Fibroblast of the aortic adventitia (primary cell): ENCODE measurements at regions not wholly inside any gene's neighbourhood (a gene's known extent, or its start where the extent isn't known, plus 50 kb on each side); places are given as distances from the start of the nearest gene placed in this dataset.

Experiments used
- DNase-seq: peaks from one replicate; pipeline ENCODE4 v3.0.0-alpha.2; 2010; ENCODE audit warnings: low read depth
- H3K4me3 ChIP-seq: 2 replicates; pipeline ENCODE4 v1.5.1; 2011; ENCODE audit warnings: low read depth, mild to moderate bottlenecking, control low read depth, low read length, moderate library complexity
- TF ChIP-seq, protein P1 (sequence below): IDR thresholded peaks from 2 replicates; pipeline ENCODE4 v1.5.1; 2011; ENCODE audit warnings: mild to moderate bottlenecking, low read length, control low read depth, inconsistent platforms; ENCODE audit not compliant: insufficient read depth

DNA sequence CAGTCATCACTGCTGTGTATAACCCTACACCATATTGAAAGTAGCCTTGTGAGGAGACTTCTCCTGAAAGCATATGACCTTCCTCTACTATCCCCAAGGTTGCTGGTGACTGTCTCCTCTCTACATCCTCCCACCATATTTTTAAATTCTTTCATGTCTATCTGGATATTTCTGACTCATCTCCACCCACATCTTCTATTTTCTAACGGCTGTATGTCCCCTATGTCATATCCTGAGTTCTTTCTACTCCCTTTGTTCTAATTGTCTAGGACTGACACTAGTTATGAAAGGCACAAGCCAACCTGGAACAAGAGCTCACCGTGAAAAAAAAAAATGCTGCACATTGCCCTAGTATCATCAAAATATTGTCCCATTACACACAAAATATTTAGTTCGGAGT lies 218.3 kb upstream of the ZNF462 start:
- DNase-seq: no peak
- TF ChIP-seq, protein P1, sequence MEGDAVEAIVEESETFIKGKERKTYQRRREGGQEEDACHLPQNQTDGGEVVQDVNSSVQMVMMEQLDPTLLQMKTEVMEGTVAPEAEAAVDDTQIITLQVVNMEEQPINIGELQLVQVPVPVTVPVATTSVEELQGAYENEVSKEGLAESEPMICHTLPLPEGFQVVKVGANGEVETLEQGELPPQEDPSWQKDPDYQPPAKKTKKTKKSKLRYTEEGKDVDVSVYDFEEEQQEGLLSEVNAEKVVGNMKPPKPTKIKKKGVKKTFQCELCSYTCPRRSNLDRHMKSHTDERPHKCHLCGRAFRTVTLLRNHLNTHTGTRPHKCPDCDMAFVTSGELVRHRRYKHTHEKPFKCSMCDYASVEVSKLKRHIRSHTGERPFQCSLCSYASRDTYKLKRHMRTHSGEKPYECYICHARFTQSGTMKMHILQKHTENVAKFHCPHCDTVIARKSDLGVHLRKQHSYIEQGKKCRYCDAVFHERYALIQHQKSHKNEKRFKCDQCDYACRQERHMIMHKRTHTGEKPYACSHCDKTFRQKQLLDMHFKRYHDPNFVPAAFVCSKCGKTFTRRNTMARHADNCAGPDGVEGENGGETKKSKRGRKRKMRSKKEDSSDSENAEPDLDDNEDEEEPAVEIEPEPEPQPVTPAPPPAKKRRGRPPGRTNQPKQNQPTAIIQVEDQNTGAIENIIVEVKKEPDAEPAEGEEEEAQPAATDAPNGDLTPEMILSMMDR: no peak
- no peak overlapping the region for H3K4me3 ChIP-seq

DNA sequence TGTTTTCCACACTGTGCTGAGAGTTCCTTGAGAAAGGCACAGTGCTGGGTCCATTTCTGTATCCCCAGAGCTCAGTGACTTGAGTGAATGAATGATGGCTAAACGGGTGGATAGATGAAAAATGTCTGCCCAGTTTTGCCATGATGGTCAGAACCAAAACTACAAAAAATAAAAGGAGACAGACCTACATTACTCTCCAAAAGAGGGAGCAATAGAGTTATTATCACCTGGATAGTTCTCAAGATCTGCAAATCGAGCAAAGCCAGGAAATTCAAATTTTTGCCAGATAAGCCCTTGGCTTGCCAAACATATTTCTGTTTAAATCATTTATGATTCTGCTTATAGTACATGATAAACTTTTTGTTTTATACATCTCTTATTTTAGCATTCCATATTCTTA lies 214.2 kb upstream of the ZNF462 start:
- TF ChIP-seq, protein P1: no peak
- H3K4me3 ChIP-seq: no peak overlapping the region
- peak; percentile 1 for DNase-seq

DNA sequence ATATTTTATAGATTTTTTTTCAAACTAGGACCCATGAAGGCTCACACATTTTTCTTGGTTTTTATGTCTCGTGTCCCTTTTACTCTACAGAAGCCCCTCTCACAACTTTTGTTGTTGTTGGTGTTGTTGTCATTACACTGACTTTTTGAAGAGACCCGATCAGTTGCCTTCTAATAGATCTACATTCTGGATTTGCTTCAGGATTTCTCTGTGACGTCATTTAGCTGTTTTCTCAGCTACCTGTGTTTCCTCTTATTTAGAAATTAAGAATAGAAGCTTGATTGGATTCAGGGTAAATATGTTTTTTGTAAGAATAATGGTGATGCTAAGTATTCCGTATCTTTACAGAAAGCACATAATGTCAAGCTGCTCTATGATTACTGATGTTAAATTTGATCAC lies 213.3 kb upstream of the ZNF462 start:
- no peak for DNase-seq
- H3K4me3 ChIP-seq: no peak overlapping the region
- TF ChIP-seq, protein P1: no peak

DNA sequence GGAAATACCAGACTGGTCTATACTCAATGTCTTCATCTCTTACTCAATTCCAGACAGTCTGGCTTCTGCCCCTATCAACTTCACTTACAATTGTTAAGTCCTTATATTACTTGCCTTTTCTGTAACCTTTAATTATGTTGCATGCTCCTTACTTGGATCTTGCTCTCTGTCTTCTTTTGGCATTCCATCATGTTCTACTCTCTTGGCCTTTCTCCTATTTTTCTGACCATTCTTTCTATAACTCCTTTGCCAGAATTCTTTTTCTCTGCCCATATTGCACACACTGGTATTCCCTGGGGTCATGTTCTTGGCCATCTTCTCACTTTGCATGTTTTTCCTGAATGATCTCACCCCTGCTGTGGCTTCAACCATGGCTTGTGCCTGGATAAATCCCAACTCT lies 209.8 kb upstream of the ZNF462 start:
- TF ChIP-seq, protein P1: no peak
- peak; percentile 3 for DNase-seq
- no peak overlapping the region for H3K4me3 ChIP-seq

DNA sequence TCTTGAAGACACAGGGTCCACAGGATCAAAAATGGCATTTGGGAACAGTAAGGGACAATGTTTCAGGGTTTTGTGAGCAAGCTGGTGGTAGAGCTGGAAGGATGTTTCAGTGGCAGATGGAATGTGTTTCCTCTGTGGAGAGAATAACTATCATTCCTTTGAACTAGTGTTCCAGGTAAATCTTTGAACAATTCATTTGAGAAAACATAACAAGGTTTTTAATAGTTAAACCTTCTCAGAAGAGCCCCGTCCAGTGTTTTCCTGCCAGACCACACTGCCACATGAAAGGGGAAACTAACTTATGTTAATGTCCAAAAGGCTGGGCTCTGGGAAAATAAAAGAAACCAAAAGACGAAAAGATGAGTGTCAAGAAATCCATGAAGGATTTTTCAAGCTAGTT lies 207.0 kb upstream of the ZNF462 start:
- no peak overlapping the region for H3K4me3 ChIP-seq
- DNase-seq: no peak
- TF ChIP-seq, protein P1: no peak

DNA sequence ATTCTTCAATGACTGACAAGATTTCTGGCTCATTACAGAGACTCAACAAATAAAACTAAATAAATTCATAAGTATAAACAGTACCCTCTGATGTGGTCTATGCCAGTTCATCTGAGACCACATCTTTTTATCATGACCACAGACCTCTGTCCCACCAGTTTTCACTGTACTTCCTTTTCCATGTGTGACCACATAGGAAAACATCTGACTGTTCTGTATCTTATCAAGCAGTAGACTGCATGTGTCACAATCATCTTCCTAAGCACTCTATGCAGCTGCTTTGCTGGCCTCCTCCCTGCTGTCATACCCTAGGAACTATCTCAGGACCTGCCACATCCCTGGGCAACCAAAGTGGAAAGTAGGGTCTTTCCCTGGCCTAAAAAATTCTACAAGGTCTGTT lies 205.0 kb upstream of the ZNF462 start:
- H3K4me3 ChIP-seq: no peak overlapping the region
- TF ChIP-seq, protein P1: no peak
- DNase-seq: no peak

DNA sequence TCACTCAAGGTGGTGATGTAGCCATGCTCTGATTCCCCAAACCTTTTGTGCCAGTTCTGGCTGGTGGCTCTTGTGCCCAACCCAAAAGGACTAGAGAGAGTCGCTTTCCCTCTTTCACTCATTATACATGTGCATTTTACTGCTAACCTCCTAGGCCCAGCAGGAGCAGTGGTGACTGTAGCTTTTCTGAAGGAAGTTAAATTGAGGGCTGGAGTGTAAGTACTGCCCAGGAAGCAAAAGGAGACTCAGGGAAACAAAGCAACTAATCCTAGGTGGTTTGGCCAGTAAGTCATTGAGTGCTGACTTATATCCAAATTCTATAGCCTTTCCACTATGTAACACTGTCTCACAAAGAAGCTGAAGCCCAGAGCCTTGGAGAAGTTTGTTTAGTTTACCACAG lies 194.4 kb upstream of the ZNF462 start:
- H3K4me3 ChIP-seq: no peak overlapping the region
- no peak for DNase-seq

More for the DNA sequence above, 194.4 kb upstream of the ZNF462 start:
- TF ChIP-seq, protein P1: no peak
